ENCODE measurements at regions not wholly inside any gene's neighbourhood (a gene's known extent, or its start where the extent isn't known, plus 50 kb on each side); places are given as distances from the start of the nearest gene placed in this dataset.

GRCh38 chr1:237999426-238000052, 108.8 kb upstream of the ZP4 start:
- DNase-seq: no peak
- H3K4me1 ChIP-seq (ENCODE audit: control insufficient read depth, insufficient read depth, low read length): no peaks in the 10 kb centered on the region

GRCh38 chr1:237998581-237998980, 107.9 kb upstream of the ZP4 start:
- no peak for DNase-seq
- H3K36me3 ChIP-seq (ENCODE audit: control insufficient read depth, insufficient read depth, low read length): no peaks in the 10 kb centered on the region
- no peak overlapping the region for H3K4me3 ChIP-seq (ENCODE audit: low read length)
- H3K9me3 ChIP-seq (ENCODE audit: control insufficient read depth, low read depth, low read length): no peaks in the 10 kb centered on the region
- no peaks in the 10 kb centered on the region for H3K27me3 ChIP-seq (ENCODE audit: control insufficient read depth, insufficient read depth, low read length)
- 100% methylated on average over 1 of the region's 4 CpGs for WGBS (ENCODE audit: insufficient coverage, low lambda C conversion rate)
- H3K27ac ChIP-seq (ENCODE audit: low read length): no peak overlapping the region
- H3K4me1 ChIP-seq (ENCODE audit: control insufficient read depth, insufficient read depth, low read length): no peaks in the 10 kb centered on the region

More at GRCh38 chr1:237999426-238000052, 108.8 kb upstream of the ZP4 start:
- no peaks in the 10 kb centered on the region for H3K9me3 ChIP-seq (ENCODE audit: control insufficient read depth, low read depth, low read length)
- H3K4me3 ChIP-seq (ENCODE audit: low read length): no peak overlapping the region
- no peak overlapping the region for H3K27ac ChIP-seq (ENCODE audit: low read length)
- H3K36me3 ChIP-seq (ENCODE audit: control insufficient read depth, insufficient read depth, low read length): no peaks in the 10 kb centered on the region
- H3K27me3 ChIP-seq (ENCODE audit: control insufficient read depth, insufficient read depth, low read length): no peaks in the 10 kb centered on the region
- 67% methylated on average over 1 of the region's 4 CpGs for WGBS (ENCODE audit: insufficient coverage, low lambda C conversion rate)

- Histone ChIP-seq H3K36me3 (ENCODE audit: control insufficient read depth, insufficient read depth, low read length) (no peaks in the 10 kb centered on the region), H3K4me1 (ENCODE audit: control insufficient read depth, insufficient read depth, low read length) (no peaks in the 10 kb centered on the region), H3K4me3 (ENCODE audit: low read length) (no peak overlapping the region), H3K27me3 (ENCODE audit: control insufficient read depth, insufficient read depth, low read length) (no peaks in the 10 kb centered on the region), H3K9me3 (ENCODE audit: control insufficient read depth, low read depth, low read length) (no peaks in the 10 kb centered on the region), H3K27ac (ENCODE audit: low read length) (no peak overlapping the region)
- WGBS (ENCODE audit: insufficient coverage, low lambda C conversion rate): no CpG with 5 or more reads among the region's 2 CpGs
- DNase-seq: no peak
Observed at GRCh38 chr1:237983496-237983895, 92.8 kb upstream of the ZP4 start.

- WGBS (ENCODE audit: insufficient coverage, low lambda C conversion rate): 85% methylated on average over 2 of the region's 3 CpGs
- no peaks in the 10 kb centered on the region for H3K36me3 ChIP-seq (ENCODE audit: control insufficient read depth, insufficient read depth, low read length)
- no peak for DNase-seq
- no peak overlapping the region for H3K27ac ChIP-seq (ENCODE audit: low read length)
- H3K27me3 ChIP-seq (ENCODE audit: control insufficient read depth, insufficient read depth, low read length): no peaks in the 10 kb centered on the region
- H3K4me1 ChIP-seq (ENCODE audit: control insufficient read depth, insufficient read depth, low read length): no peaks in the 10 kb centered on the region
- no peak overlapping the region for H3K4me3 ChIP-seq (ENCODE audit: low read length)
- H3K9me3 ChIP-seq (ENCODE audit: control insufficient read depth, low read depth, low read length): no peaks in the 10 kb centered on the region
Observed at GRCh38 chr1:237981223-237981622, 90.5 kb upstream of the ZP4 start.

- no peak overlapping the region for H3K4me3 ChIP-seq (ENCODE audit: low read length)
- no peak overlapping the region for H3K27ac ChIP-seq (ENCODE audit: low read length)
- no CpG with 5 or more reads among the region's 1 CpG for WGBS (ENCODE audit: insufficient coverage, low lambda C conversion rate)
- no peak for DNase-seq
- no peaks in the 10 kb centered on the region for H3K9me3 ChIP-seq (ENCODE audit: control insufficient read depth, low read depth, low read length)
- no peaks in the 10 kb centered on the region for H3K27me3 ChIP-seq (ENCODE audit: control insufficient read depth, insufficient read depth, low read length)
- no peaks in the 10 kb centered on the region for H3K4me1 ChIP-seq (ENCODE audit: control insufficient read depth, insufficient read depth, low read length)
- no peaks in the 10 kb centered on the region for H3K36me3 ChIP-seq (ENCODE audit: control insufficient read depth, insufficient read depth, low read length)
Observed at GRCh38 chr1:237976331-237976730, 85.6 kb upstream of the ZP4 start.

- Histone ChIP-seq H3K4me1 (ENCODE audit: control insufficient read depth, insufficient read depth, low read length) (no peaks in the 10 kb centered on the region), H3K27ac (ENCODE audit: low read length) (no peak overlapping the region), H3K36me3 (ENCODE audit: control insufficient read depth, insufficient read depth, low read length) (no peaks in the 10 kb centered on the region), H3K27me3 (ENCODE audit: control insufficient read depth, insufficient read depth, low read length) (no peaks in the 10 kb centered on the region), H3K9me3 (ENCODE audit: control insufficient read depth, low read depth, low read length) (no peaks in the 10 kb centered on the region), H3K4me3 (ENCODE audit: low read length) (no peak overlapping the region)
- no peak for DNase-seq
- WGBS (ENCODE audit: insufficient coverage, low lambda C conversion rate): no CpG with 5 or more reads among the region's 1 CpG
Observed at GRCh38 chr1:237975903-237976302, 85.2 kb upstream of the ZP4 start.

GRCh38 chr1:237975376-237975775, 84.7 kb upstream of the ZP4 start:
- Histone ChIP-seq H3K4me1 (ENCODE audit: control insufficient read depth, insufficient read depth, low read length) (no peaks in the 10 kb centered on the region), H3K4me3 (ENCODE audit: low read length) (no peak overlapping the region), H3K27ac (ENCODE audit: low read length) (no peak overlapping the region), H3K9me3 (ENCODE audit: control insufficient read depth, low read depth, low read length) (no peaks in the 10 kb centered on the region), H3K36me3 (ENCODE audit: control insufficient read depth, insufficient read depth, low read length) (no peaks in the 10 kb centered on the region), H3K27me3 (ENCODE audit: control insufficient read depth, insufficient read depth, low read length) (no peaks in the 10 kb centered on the region)
- no peak for DNase-seq

GRCh38 chr1:237972186-237972585, 81.5 kb upstream of the ZP4 start:
- WGBS (ENCODE audit: insufficient coverage, low lambda C conversion rate): no CpG with 5 or more reads among the region's 4 CpGs
- no peak overlapping the region for H3K27ac ChIP-seq (ENCODE audit: low read length)

GRCh38 chr1:237962985-237963384, 72.3 kb upstream of the ZP4 start:
- Histone ChIP-seq H3K36me3 (ENCODE audit: control insufficient read depth, insufficient read depth, low read length) (no peaks in the 10 kb centered on the region), H3K27ac (ENCODE audit: low read length) (no peak overlapping the region), H3K27me3 (ENCODE audit: control insufficient read depth, insufficient read depth, low read length) (no peaks in the 10 kb centered on the region), H3K4me1 (ENCODE audit: control insufficient read depth, insufficient read depth, low read length) (no peaks in the 10 kb centered on the region), H3K9me3 (ENCODE audit: control insufficient read depth, low read depth, low read length) (no peaks in the 10 kb centered on the region), H3K4me3 (ENCODE audit: low read length) (no peak overlapping the region)
- DNase-seq: no peak
- no CpG with 5 or more reads among the region's 2 CpGs for WGBS (ENCODE audit: insufficient coverage, low lambda C conversion rate)

More at GRCh38 chr1:237972186-237972585, 81.5 kb upstream of the ZP4 start:
- no peak for DNase-seq
- Histone ChIP-seq H3K9me3 (ENCODE audit: control insufficient read depth, low read depth, low read length) (no peaks in the 10 kb centered on the region), H3K4me3 (ENCODE audit: low read length) (no peak overlapping the region), H3K4me1 (ENCODE audit: control insufficient read depth, insufficient read depth, low read length) (no peaks in the 10 kb centered on the region), H3K36me3 (ENCODE audit: control insufficient read depth, insufficient read depth, low read length) (no peaks in the 10 kb centered on the region), H3K27me3 (ENCODE audit: control insufficient read depth, insufficient read depth, low read length) (no peaks in the 10 kb centered on the region)

GRCh38 chr1:237961754-237962153, 71.0 kb upstream of the ZP4 start:
- WGBS (ENCODE audit: insufficient coverage, low lambda C conversion rate): no CpG with 5 or more reads among the region's 1 CpG
- DNase-seq: no peak
- H3K9me3 ChIP-seq (ENCODE audit: control insufficient read depth, low read depth, low read length): no peaks in the 10 kb centered on the region
- H3K27ac ChIP-seq (ENCODE audit: low read length): no peak overlapping the region
- H3K4me3 ChIP-seq (ENCODE audit: low read length): no peak overlapping the region
- H3K4me1 ChIP-seq (ENCODE audit: control insufficient read depth, insufficient read depth, low read length): no peaks in the 10 kb centered on the region
- H3K27me3 ChIP-seq (ENCODE audit: control insufficient read depth, insufficient read depth, low read length): no peaks in the 10 kb centered on the region
- no peaks in the 10 kb centered on the region for H3K36me3 ChIP-seq (ENCODE audit: control insufficient read depth, insufficient read depth, low read length)

GRCh38 chr1:237959838-237960237, 69.1 kb upstream of the ZP4 start:
- no peak for DNase-seq
- H3K4me3 ChIP-seq (ENCODE audit: low read length): no peak overlapping the region
- H3K9me3 ChIP-seq (ENCODE audit: control insufficient read depth, low read depth, low read length): no peaks in the 10 kb centered on the region
- H3K4me1 ChIP-seq (ENCODE audit: control insufficient read depth, insufficient read depth, low read length): no peaks in the 10 kb centered on the region
- H3K27ac ChIP-seq (ENCODE audit: low read length): no peak overlapping the region
- no peaks in the 10 kb centered on the region for H3K27me3 ChIP-seq (ENCODE audit: control insufficient read depth, insufficient read depth, low read length)
- no peaks in the 10 kb centered on the region for H3K36me3 ChIP-seq (ENCODE audit: control insufficient read depth, insufficient read depth, low read length)
